CD4-positive, alpha-beta T cell treated with Interleukin-4 for 1 hour (primary cell): ENCODE measurements at regions not wholly inside any gene's neighbourhood (a gene's known extent, or its start where the extent isn't known, plus 50 kb on each side); places are given as distances from the start of the nearest gene placed in this dataset.
"Not testable (repeated sequence)": the region's sequence is repeated elsewhere in the genome, so short reads cannot be mapped to it uniquely, and the experiment has no call there.

Source experiments
- DNase-seq, 2 donors: peaks; one replicate each; pipeline ENCODE4 v3.0.0-alpha.2; 2020 to 2022

GRCh38 chr12:61991661-61992060, 268.5 kb upstream of the USP15 start:
- no peak for DNase-seq

GRCh38 chr12:61993734-61994345, 266.4 kb upstream of the USP15 start:
- DNase-seq: peak in 1 of 2 donors; percentile 19

GRCh38 chr12:61996717-61997116, 263.5 kb upstream of the USP15 start:
- DNase-seq: no peak

GRCh38 chr12:61998791-61999190, 261.4 kb upstream of the USP15 start:
- DNase-seq: no peak

GRCh38 chr12:61999311-61999710, 260.9 kb upstream of the USP15 start:
- no peak for DNase-seq

GRCh38 chr12:62001424-62001823, 258.8 kb upstream of the USP15 start:
- no peak for DNase-seq

- DNase-seq: no peak
Observed at GRCh38 chr12:62003226-62003625, 257.0 kb upstream of the USP15 start.

GRCh38 chr12:62003701-62004100, 256.5 kb upstream of the USP15 start:
- DNase-seq: no peak

- DNase-seq: no peak
Observed at GRCh38 chr12:62005615-62006014, 254.6 kb upstream of the USP15 start.

GRCh38 chr12:62006076-62006732, 254.0 kb upstream of the USP15 start:
- peak in 1 of 2 donors; percentile 31 for DNase-seq

- no peak for DNase-seq
Observed at GRCh38 chr12:62008703-62009102, 251.5 kb upstream of the USP15 start.

GRCh38 chr12:62009445-62009844, 250.8 kb upstream of the USP15 start:
- no peak for DNase-seq

- DNase-seq: not testable (repeated sequence)
Observed at GRCh38 chr12:62010331-62010906, 249.8 kb upstream of the USP15 start.

- DNase-seq: not testable (repeated sequence)
Observed at GRCh38 chr12:62010973-62011372, 249.2 kb upstream of the USP15 start.

GRCh38 chr12:62014330-62014729, 245.9 kb upstream of the USP15 start:
- no peak for DNase-seq

- no peak for DNase-seq
Observed at GRCh38 chr12:62016021-62016420, 244.2 kb upstream of the USP15 start.

- DNase-seq: no peak
Observed at GRCh38 chr12:62021808-62022207, 238.4 kb upstream of the USP15 start.

- no peak for DNase-seq
Observed at GRCh38 chr12:62028536-62028935, 231.7 kb upstream of the USP15 start.

- DNase-seq: no peak
Observed at GRCh38 chr12:62032870-62033269, 227.3 kb upstream of the USP15 start.

- no peak for DNase-seq
Observed at GRCh38 chr12:62044450-62045135, 215.6 kb upstream of the USP15 start.

- DNase-seq: no peak
Observed at GRCh38 chr12:62045211-62045610, 215.0 kb upstream of the USP15 start.

GRCh38 chr12:62050785-62051184, 209.4 kb upstream of the USP15 start:
- no peak for DNase-seq

- DNase-seq: no peak
Observed at GRCh38 chr12:62069976-62070375, 190.2 kb upstream of the USP15 start.

GRCh38 chr12:62073236-62073635, 187.0 kb upstream of the USP15 start:
- not testable (repeated sequence) for DNase-seq
